Omental fat pad (tissue), 3 donors: ENCODE measurements at regions not wholly inside any gene's neighbourhood (a gene's known extent, or its start where the extent isn't known, plus 50 kb on each side); places are given as distances from the start of the nearest gene placed in this dataset.

Experiments used
- ATAC-seq: fragments of 150-250 bp; one replicate; pipeline ENCODE4 v1.9.1; 2016; ENCODE audit warnings: mild to moderate bottlenecking, moderate library complexity; ENCODE audit not compliant: low FRiP score
- DNase-seq: peaks from one replicate; pipeline ENCODE4 v3.0.0-alpha.2; 2019; ENCODE audit warnings: low spot score
- CTCF ChIP-seq, 3 donors: fragments of 450-650 bp; IDR thresholded peaks; one replicate each; pipeline ENCODE4 v1.5.1; 2016 to 2017; ENCODE audit warnings: antibody characterized with exemption in 3 of 3, mild to moderate bottlenecking in 3 of 3, moderate library complexity in 2 of 3

- no peak for DNase-seq
- ATAC-seq, result no peak
- no peak for TF ChIP-seq CTCF (IDR thresholded peaks at IDR 0.05)
These were observed 84.3 kb upstream of the ABI3BP start for GRCh38 chr3:101077361-101078011.

GRCh38 chr3:101074518-101074917, 81.3 kb upstream of the ABI3BP start:
- DNase-seq, result no peak
- no peak for TF ChIP-seq CTCF (IDR thresholded peaks at IDR 0.05)
- ATAC-seq, result no peak

- no peak for TF ChIP-seq CTCF (IDR thresholded peaks at IDR 0.05)
- DNase-seq (no peak), ATAC-seq (no peak)
These were observed 79.1 kb upstream of the ABI3BP start for GRCh38 chr3:101072300-101072699.

- ATAC-seq, result no peak
- no peak for TF ChIP-seq CTCF (IDR thresholded peaks at IDR 0.05)
- no peak for DNase-seq
These were observed 77.5 kb upstream of the ABI3BP start for GRCh38 chr3:101070799-101071121.

- DNase-seq (peak; percentile 30), ATAC-seq (no peak)
- TF ChIP-seq CTCF (IDR thresholded peaks at IDR 0.05), result no peak
These were observed 76.9 kb upstream of the ABI3BP start for GRCh38 chr3:101069901-101070798.

GRCh38 chr3:101068876-101069606, 75.8 kb upstream of the ABI3BP start:
- DNase-seq, result no peak

More at GRCh38 chr3:101068876-101069606, 75.8 kb upstream of the ABI3BP start:
- TF ChIP-seq CTCF (IDR thresholded peaks at IDR 0.05), result no peak
- no peak for ATAC-seq
